ENCODE measurements at regions not wholly inside any gene's neighbourhood (a gene's known extent, or its start where the extent isn't known, plus 50 kb on each side); places are given as distances from the start of the nearest gene placed in this dataset.

DNA sequence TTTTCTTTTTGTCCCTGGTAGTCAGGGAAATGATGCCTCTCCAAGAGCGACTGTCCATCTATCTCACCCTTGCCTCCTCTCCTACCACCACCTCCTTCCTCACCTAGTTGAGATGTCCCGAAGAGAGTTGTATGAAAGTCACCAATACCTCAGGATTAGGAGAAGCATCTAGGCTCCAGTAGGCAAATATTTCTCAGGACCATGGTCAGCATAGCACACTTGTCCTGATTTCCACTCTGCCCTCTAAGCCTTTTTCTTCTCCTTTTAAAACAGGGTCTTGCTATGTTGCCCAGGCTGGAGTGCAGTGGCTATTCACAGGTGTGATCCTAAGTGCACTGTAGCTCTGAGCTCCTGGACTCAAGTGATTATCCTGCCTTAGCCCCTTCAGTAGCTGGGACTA, 268.4 kb upstream of the PELI2 start:
- intact Hi-C loops (cut with DNase I, micrococcal nuclease), result no loop called here
- H3K27me3 Mint-ChIP-seq, result peaks cover 9% of the 10 kb centered on the region
- Histone ChIP-seq H3K4me3 (ENCODE audit: low read length) (no peak overlapping the region), H3K27me3 (ENCODE audit: control insufficient read depth in 1 of 2, insufficient read depth in 2 of 2, low read length in 2 of 2) (no peaks in the 10 kb centered on the region), H3K9me3 (ENCODE audit: control insufficient read depth in 1 of 2, insufficient read depth in 1 of 2, low read length in 2 of 2) (no peaks in the 10 kb centered on the region), H3K36me3 (ENCODE audit: insufficient read depth, low read length) (no peaks in the 10 kb centered on the region), H3K4me1 (ENCODE audit: insufficient read depth, low read length) (no peaks in the 10 kb centered on the region), H3K27ac (ENCODE audit: low read depth in 1 of 2, low read length in 2 of 2) (no peak overlapping the region)
- no peak overlapping the region for H3K27ac Mint-ChIP-seq
- H3K9me3 Mint-ChIP-seq, result no peaks in the 10 kb centered on the region
- ChIA-PET POLR2A (no interaction called here), CTCF (no interaction called here)
- no peaks in the 10 kb centered on the region for H3K4me1 Mint-ChIP-seq (ENCODE audit: low read depth)
- no peak for ATAC-seq (ENCODE audit: poor library complexity)
- no peak for DNase-seq
- H3K36me3 Mint-ChIP-seq (ENCODE audit: low read depth), result no peaks in the 10 kb centered on the region
- H3K4me3 Mint-ChIP-seq, result no peak overlapping the region
- TF ChIP-seq, protein P1, sequence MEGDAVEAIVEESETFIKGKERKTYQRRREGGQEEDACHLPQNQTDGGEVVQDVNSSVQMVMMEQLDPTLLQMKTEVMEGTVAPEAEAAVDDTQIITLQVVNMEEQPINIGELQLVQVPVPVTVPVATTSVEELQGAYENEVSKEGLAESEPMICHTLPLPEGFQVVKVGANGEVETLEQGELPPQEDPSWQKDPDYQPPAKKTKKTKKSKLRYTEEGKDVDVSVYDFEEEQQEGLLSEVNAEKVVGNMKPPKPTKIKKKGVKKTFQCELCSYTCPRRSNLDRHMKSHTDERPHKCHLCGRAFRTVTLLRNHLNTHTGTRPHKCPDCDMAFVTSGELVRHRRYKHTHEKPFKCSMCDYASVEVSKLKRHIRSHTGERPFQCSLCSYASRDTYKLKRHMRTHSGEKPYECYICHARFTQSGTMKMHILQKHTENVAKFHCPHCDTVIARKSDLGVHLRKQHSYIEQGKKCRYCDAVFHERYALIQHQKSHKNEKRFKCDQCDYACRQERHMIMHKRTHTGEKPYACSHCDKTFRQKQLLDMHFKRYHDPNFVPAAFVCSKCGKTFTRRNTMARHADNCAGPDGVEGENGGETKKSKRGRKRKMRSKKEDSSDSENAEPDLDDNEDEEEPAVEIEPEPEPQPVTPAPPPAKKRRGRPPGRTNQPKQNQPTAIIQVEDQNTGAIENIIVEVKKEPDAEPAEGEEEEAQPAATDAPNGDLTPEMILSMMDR (IDR thresholded peaks at IDR 0.05), result no peak

DNA sequence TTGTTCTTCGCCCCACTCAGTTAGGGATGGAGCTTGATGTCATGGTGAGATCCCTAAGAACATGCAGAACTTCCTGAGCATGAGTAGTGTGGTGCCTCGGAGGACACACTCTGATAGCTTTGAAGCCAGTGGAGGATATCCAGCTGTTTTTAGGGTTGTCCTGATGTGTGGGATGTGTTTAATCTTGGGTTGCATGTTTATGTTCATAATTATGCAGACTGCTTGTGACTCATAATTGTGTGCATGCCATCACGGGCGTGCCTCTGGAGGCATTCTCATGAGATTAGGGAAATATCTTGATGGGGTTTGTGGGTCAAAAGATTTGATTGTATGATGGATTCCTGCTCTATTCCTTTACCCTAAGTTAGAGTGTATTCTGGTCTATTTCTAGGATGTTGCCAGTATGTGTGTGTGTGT, 267.4 kb upstream of the PELI2 start:
- Mint-ChIP-seq H3K9me3 (no peaks in the 10 kb centered on the region), H3K4me1 (ENCODE audit: low read depth) (no peaks in the 10 kb centered on the region), H3K36me3 (ENCODE audit: low read depth) (no peaks in the 10 kb centered on the region), H3K27me3 (peaks cover 9% of the 10 kb centered on the region), H3K27ac (no peak overlapping the region), H3K4me3 (no peak overlapping the region)
- H3K4me1 ChIP-seq (ENCODE audit: insufficient read depth, low read length), result no peaks in the 10 kb centered on the region
- DNase-seq (no peak), ATAC-seq (ENCODE audit: poor library complexity) (no peak)
- H3K4me3 ChIP-seq (ENCODE audit: low read length), result no peak overlapping the region
- H3K27ac ChIP-seq (ENCODE audit: low read depth in 1 of 2, low read length in 2 of 2), result no peak overlapping the region
- ChIA-PET CTCF (no interaction called here), POLR2A (no interaction called here)
- H3K36me3 ChIP-seq (ENCODE audit: insufficient read depth, low read length), result no peaks in the 10 kb centered on the region
- H3K9me3 ChIP-seq (ENCODE audit: control insufficient read depth in 1 of 2, insufficient read depth in 1 of 2, low read length in 2 of 2), result no peaks in the 10 kb centered on the region
- intact Hi-C loops (cut with DNase I, micrococcal nuclease), result no loop called here
- H3K27me3 ChIP-seq (ENCODE audit: control insufficient read depth in 1 of 2, insufficient read depth in 2 of 2, low read length in 2 of 2), result no peaks in the 10 kb centered on the region
- TF ChIP-seq, protein P1 (IDR thresholded peaks at IDR 0.05), result no peak

DNA sequence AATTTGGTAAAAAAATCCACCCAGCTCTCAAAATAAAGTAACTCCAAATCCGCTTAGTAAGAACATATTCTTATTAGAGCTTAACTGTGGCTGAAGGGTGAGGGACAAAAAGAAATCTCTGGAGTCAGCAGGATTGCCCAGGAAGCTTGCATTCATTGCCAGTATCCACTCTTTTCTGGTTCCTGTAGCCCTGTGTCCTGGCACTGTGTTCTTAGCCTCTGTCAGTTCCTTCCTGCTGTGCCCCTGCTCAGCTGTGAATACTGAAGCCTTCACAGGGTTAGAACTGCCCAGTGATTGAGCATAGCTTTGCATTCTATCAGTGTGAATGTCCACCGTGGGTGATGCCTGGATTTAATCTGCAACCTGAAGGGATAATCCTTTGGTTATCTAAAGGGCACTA, 266.9 kb upstream of the PELI2 start:
- no peaks in the 10 kb centered on the region for H3K9me3 Mint-ChIP-seq
- Histone ChIP-seq H3K4me3 (ENCODE audit: low read length) (no peak overlapping the region), H3K4me1 (ENCODE audit: insufficient read depth, low read length) (no peaks in the 10 kb centered on the region), H3K27me3 (ENCODE audit: control insufficient read depth in 1 of 2, insufficient read depth in 2 of 2, low read length in 2 of 2) (no peaks in the 10 kb centered on the region), H3K9me3 (ENCODE audit: control insufficient read depth in 1 of 2, insufficient read depth in 1 of 2, low read length in 2 of 2) (no peaks in the 10 kb centered on the region), H3K36me3 (ENCODE audit: insufficient read depth, low read length) (no peaks in the 10 kb centered on the region), H3K27ac (ENCODE audit: low read depth in 1 of 2, low read length in 2 of 2) (no peak overlapping the region)
- ATAC-seq (ENCODE audit: poor library complexity), result no peak
- DNase-seq, result no peak
- no peaks in the 10 kb centered on the region for H3K36me3 Mint-ChIP-seq (ENCODE audit: low read depth)
- no peaks in the 10 kb centered on the region for H3K4me1 Mint-ChIP-seq (ENCODE audit: low read depth)
- intact Hi-C loops (cut with DNase I, micrococcal nuclease), result no loop called here
- TF ChIP-seq, protein P1 (IDR thresholded peaks at IDR 0.05), result no peak
- H3K27me3 Mint-ChIP-seq, result peaks cover 9% of the 10 kb centered on the region
- no peak overlapping the region for H3K4me3 Mint-ChIP-seq
- CTCF ChIA-PET, result no interaction called here
- H3K27ac Mint-ChIP-seq, result no peak overlapping the region
- POLR2A ChIA-PET, result no interaction called here
